GM12865 (cell line): ENCODE measurements at regions not wholly inside any gene's neighbourhood (a gene's known extent, or its start where the extent isn't known, plus 50 kb on each side); places are given as distances from the start of the nearest gene placed in this dataset.

ENCODE experiments used
- DNase-seq: peaks from one replicate; pipeline ENCODE4 v3.0.0; 2010; ENCODE audit warnings: low read depth
- H3K4me3 ChIP-seq: 2 replicates; pipeline ENCODE4 v1.5.1; 2011; ENCODE audit warnings: mild to moderate bottlenecking, low read depth, low read length, control low read depth
- TF ChIP-seq, protein P1 (sequence below): IDR thresholded peaks from 2 replicates; pipeline ENCODE4 v1.5.1; 2011; ENCODE audit warnings: low read length, control low read depth, low read depth, inconsistent platforms; ENCODE audit not compliant: insufficient read depth; ENCODE audit errors: missing control alignments

DNA sequence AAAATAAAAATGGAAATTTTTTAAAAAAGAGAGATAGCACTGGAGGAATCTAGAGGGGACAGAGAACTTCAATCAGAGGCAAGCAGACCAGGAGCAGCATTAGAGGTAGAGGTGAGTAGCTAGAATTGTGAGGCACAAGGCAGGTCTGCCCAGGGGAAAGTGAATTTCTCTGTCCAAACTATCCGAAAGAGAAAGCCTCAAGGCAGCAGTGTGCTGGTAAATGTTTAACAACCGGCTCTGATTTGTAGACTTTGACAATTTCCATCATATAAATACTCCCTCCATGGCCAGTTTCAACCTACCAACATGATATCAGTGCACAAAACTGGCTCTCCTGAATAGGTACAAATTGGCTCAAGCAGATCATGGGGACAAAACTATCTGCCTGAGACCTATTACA is 160.6 kb upstream of the EGLN3 start:
- no peak for DNase-seq

DNA sequence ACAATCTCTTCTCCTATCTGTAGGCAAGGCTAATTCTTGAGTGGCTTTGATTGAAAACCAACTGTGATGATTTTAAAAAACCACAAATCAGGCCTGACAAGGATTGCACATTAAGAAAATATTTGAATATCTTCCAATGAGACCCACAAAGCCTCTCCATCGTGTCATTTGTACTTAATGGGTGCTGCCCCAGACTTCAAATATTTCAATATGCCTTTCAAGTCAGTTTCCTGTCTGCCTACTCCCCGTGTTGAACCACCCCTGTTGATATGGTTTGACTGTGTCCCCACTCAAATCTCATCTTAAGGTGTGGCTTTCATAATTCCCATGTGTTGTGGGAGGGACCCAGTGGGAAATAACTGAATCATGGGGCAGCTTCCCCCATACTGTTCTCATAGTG is 159.7 kb upstream of the EGLN3 start:
- no peak for DNase-seq
- TF ChIP-seq, protein P1, sequence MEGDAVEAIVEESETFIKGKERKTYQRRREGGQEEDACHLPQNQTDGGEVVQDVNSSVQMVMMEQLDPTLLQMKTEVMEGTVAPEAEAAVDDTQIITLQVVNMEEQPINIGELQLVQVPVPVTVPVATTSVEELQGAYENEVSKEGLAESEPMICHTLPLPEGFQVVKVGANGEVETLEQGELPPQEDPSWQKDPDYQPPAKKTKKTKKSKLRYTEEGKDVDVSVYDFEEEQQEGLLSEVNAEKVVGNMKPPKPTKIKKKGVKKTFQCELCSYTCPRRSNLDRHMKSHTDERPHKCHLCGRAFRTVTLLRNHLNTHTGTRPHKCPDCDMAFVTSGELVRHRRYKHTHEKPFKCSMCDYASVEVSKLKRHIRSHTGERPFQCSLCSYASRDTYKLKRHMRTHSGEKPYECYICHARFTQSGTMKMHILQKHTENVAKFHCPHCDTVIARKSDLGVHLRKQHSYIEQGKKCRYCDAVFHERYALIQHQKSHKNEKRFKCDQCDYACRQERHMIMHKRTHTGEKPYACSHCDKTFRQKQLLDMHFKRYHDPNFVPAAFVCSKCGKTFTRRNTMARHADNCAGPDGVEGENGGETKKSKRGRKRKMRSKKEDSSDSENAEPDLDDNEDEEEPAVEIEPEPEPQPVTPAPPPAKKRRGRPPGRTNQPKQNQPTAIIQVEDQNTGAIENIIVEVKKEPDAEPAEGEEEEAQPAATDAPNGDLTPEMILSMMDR: no peak
- no peak overlapping the region for H3K4me3 ChIP-seq

More for the DNA sequence above, 160.6 kb upstream of the EGLN3 start:
- H3K4me3 ChIP-seq: no peak overlapping the region
- TF ChIP-seq, protein P1: no peak

DNA sequence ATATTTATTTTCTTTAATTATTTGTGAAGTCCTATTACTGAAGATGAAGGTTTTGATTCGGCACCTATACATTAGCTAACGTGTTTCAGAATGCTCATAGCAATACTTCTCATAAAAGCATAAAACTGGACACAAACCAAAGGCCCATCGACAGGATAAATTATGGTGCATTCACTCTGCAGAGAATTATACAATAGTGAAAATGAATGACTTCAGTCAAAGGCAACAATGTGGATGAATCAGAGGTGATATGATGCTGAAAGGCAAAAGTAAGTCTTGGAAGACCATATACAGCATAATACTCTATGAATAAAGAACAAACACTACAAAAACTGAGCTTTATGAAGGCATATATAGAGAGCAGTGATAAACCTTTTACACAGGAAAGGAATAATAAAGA is 156.6 kb upstream of the EGLN3 start:
- H3K4me3 ChIP-seq: no peak overlapping the region
- TF ChIP-seq, protein P1: no peak
- no peak for DNase-seq

DNA sequence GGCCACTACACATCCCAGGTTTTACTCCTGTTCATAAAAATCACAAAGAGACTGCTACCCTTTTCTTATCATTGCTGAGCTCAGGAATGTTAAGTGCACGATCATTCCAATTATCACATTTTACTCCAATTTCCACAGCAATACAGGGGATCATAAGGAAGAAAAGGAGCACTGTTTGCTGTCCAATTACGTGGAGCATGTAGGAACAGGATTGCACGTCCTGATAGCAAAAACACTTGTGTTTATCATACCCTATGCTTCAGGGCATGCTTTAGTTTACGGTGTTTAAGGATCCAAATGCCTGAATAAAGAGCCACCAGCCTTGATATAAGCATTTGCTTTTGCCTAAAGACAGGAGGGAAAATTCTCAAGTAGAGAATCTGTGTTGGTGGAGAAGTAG is 155.4 kb upstream of the EGLN3 start:
- DNase-seq: no peak
- H3K4me3 ChIP-seq: no peak overlapping the region
- TF ChIP-seq, protein P1: no peak

DNA sequence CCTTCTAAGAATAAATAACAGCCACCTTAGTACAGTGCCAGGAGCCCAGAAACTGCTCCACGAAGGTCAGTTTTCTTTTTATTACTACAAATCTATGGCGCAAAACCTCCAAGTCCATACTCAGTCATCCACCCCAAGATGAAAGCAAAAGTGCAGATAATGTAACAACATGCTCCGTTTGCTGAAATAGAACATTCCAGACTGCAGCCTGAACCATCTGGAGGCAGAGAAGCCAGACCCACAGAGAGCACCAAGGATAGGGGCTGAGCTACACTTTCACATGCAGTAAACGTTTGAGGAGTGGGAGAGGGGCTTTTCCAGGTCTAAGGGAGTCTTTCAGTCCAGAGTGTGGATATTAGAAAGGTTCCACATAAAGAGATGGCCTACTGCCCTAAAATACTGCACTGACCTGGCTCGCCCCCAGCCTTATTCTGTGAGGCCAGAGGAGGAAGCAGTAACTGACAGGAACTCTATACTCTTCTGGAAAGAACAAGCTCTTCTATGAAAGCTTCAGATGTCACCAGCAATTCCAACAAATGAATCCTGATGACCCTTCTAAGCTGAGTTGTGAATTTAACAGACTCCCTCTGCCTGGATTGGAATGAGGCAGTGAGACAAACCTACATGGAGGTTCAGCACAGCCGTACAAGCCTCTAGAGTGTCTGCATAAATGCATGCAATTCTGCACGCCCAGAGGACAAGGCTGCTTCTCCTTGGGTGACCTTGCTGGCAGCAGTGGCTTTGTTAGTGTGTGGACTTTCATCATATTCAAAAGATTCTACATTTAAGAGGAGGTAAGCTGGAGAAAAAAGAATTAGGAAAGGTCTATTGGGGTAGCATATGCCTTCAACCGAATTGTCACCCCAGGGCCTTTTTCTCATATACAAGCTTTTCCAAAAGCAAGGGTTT is 153.9 kb upstream of the EGLN3 start:
- no peak overlapping the region for H3K4me3 ChIP-seq
- no peak for DNase-seq
- TF ChIP-seq, protein P1: no peak

DNA sequence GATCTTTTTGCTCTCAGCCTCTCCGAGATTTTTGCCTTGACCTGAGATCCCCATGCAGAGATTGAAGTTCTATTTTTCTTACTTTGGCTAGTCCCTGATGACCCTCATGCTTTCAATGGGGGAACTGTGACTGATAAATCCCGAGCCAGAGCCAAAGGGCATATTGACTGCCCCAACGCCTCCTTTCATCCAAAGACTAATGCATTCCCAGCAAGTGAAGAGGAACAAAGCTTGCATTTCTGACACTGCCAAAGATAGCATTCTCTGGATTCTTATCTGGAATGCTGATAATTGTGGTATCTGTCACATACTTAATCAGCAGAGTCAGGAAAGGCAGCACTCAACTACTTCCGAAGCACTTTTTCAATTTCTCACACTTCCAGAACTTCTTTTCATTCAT is 152.3 kb upstream of the EGLN3 start:
- no peak overlapping the region for H3K4me3 ChIP-seq
- TF ChIP-seq, protein P1: no peak
- no peak for DNase-seq

DNA sequence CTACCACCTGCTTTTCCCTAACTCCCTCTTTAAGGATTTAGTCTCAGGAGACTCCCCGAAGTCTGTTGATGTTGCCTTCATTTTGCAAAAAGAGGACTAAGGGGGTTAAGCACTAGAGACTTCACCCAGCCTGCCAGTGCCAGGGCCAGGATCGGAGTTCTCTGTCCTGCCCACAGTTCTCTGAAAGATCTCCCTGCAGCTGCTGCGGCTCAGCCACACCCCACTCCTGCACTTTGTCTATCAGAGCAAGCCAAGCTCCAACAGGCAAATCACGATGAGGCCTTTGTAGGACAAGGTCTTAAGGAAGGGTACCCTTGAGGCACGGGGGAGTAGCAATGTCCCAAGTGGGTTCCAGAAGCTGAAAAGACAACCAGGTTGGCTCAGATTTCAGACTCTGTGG is 148.8 kb upstream of the EGLN3 start:
- TF ChIP-seq, protein P1: no peak
- no peak for DNase-seq
- no peak overlapping the region for H3K4me3 ChIP-seq
